HL-60 (cell line): ENCODE measurements at regions not wholly inside any gene's neighbourhood (a gene's known extent, or its start where the extent isn't known, plus 50 kb on each side); places are given as distances from the start of the nearest gene placed in this dataset.

Experiments
- DNase-seq, 2 experiments: peaks; one replicate each; pipeline ENCODE4 v3.0.0-alpha.2; 2010 to 2020; ENCODE audit warnings: low read depth in 1 of 2, low spot score in 1 of 2
- H3K27ac ChIP-seq: fragments of 250-450 bp; sonication (Bioruptor Pico); replicated peaks from 2 replicates; pipeline ENCODE4 v1.5.1; 2020; ENCODE audit warnings: mild to moderate bottlenecking, moderate library complexity
- H3K27me3 ChIP-seq: fragments of 250-450 bp; sonication (Bioruptor Pico); 2 replicates; pipeline ENCODE4 v1.5.1; 2021; ENCODE audit warnings: mild to moderate bottlenecking, moderate library complexity; ENCODE audit not compliant: insufficient read depth, poor library complexity, severe bottlenecking
- H3K4me3 ChIP-seq: replicated peaks from 2 replicates; pipeline ENCODE4 v1.5.1; 2011; ENCODE audit warnings: mild to moderate bottlenecking, control low read depth, low read length; ENCODE audit not compliant: insufficient read depth
- GABPA ChIP-seq: IDR thresholded peaks from 2 replicates; pipeline ENCODE4 v1.6.1; 2012; ENCODE audit warnings: low read depth
- POLR2AphosphoS5 ChIP-seq: IDR thresholded peaks from 2 replicates; pipeline ENCODE4 v1.6.1; 2012; ENCODE audit warnings: low read depth
- REST ChIP-seq: IDR thresholded peaks from 2 replicates; pipeline ENCODE4 v1.6.1; 2012; ENCODE audit warnings: low read depth; ENCODE audit not compliant: insufficient replicate concordance
- SPI1 ChIP-seq: IDR thresholded peaks from 2 replicates; pipeline ENCODE4 v1.6.1; 2012; ENCODE audit warnings: low read depth, mild to moderate bottlenecking, borderline replicate concordance
- TF ChIP-seq, protein P1 (sequence below): IDR thresholded peaks from one replicate; pipeline ENCODE4 v1.5.1; 2011; ENCODE audit warnings: low read length, control low read depth, inconsistent platforms; ENCODE audit not compliant: insufficient read depth

DNA sequence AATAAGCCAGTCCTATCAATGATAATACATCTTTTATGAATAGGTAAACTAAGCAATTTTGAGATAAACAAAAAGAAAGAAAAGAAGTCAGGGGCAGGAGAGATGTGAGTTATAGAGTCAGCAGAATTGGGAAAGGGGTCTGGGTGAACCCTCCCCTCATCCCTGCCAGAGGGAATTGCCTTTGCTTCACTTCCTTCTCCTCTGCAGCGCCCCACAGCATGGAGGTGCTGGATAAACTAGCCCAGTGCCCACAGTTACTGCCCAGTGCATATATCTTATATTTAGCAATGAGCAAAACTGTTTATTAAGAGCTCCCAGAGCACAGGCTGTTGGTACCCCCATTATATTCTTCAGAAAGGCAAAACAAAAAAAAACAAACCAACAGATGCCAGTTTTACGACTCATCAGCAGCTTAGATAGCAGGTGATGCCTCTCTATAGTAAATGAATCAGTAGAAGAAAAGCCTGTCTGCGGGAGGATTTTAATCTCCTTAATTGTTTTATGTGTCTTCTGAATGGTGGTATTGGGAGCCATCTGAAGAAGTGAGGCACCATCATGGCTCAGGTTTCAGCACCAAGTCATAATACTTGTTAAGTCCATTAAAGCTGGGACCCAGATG lies 419.2 kb downstream of the EPM2A start:
- no peak for DNase-seq
- TF ChIP-seq, protein P1, sequence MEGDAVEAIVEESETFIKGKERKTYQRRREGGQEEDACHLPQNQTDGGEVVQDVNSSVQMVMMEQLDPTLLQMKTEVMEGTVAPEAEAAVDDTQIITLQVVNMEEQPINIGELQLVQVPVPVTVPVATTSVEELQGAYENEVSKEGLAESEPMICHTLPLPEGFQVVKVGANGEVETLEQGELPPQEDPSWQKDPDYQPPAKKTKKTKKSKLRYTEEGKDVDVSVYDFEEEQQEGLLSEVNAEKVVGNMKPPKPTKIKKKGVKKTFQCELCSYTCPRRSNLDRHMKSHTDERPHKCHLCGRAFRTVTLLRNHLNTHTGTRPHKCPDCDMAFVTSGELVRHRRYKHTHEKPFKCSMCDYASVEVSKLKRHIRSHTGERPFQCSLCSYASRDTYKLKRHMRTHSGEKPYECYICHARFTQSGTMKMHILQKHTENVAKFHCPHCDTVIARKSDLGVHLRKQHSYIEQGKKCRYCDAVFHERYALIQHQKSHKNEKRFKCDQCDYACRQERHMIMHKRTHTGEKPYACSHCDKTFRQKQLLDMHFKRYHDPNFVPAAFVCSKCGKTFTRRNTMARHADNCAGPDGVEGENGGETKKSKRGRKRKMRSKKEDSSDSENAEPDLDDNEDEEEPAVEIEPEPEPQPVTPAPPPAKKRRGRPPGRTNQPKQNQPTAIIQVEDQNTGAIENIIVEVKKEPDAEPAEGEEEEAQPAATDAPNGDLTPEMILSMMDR: no peak
- TF ChIP-seq POLR2AphosphoS5: no peak
- no peak for TF ChIP-seq REST
- TF ChIP-seq GABPA: no peak
- no peak for TF ChIP-seq SPI1
- Histone ChIP-seq H3K27me3 (no peaks in the 10 kb centered on the region), H3K27ac (no peak overlapping the region), H3K4me3 (no peak overlapping the region)

GRCh38 chr6:145318952-145319351 lies 416.4 kb downstream of the EPM2A start:
- Histone ChIP-seq H3K27me3 (no peaks in the 10 kb centered on the region), H3K27ac (no peak overlapping the region), H3K4me3 (no peak overlapping the region)
- no peak for DNase-seq
- TF ChIP-seq SPI1: no peak
- no peak for TF ChIP-seq POLR2AphosphoS5
- TF ChIP-seq GABPA: no peak
- TF ChIP-seq, protein P1: no peak
- TF ChIP-seq REST: no peak

DNA sequence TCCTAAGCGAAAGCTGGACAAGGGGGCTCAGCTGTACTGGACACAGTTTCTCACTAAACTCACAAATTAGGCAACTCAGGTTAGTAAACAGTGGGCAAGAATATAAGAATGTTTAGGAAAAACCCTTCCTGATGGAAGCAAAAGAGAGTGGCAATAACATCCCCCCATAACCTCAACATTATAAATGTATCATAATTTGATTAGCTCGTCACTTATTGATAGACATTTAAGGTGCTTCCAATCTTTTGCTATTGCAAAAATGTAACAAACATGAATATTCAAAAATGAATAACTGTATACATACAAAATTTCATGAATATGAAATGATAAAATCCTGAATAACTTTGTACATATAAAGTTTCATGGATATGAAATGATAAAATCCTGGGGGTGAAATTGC lies 415.7 kb downstream of the EPM2A start:
- TF ChIP-seq GABPA (no peak), SPI1 (no peak), REST (no peak), POLR2AphosphoS5 (no peak)
- TF ChIP-seq, protein P1: no peak
- H3K27ac ChIP-seq: no peak overlapping the region
- DNase-seq: no peak
- H3K27me3 ChIP-seq: no peaks in the 10 kb centered on the region
- no peak overlapping the region for H3K4me3 ChIP-seq
